SK-N-SH (cell line): ENCODE measurements at regions not wholly inside any gene's neighbourhood (a gene's known extent, or its start where the extent isn't known, plus 50 kb on each side); places are given as distances from the start of the nearest gene placed in this dataset.

Experiments
- CTCF ChIA-PET: fragments of 300-600, 350-600 bp; formaldehyde crosslinking; extraction: SDS; loops from one replicate; lab custom pipeline; 2021; lab: Yijun Ruan, JAX
- POLR2A ChIA-PET: fragments of 350-600 bp; sonication (Branson Sonifier 250); formaldehyde crosslinking; extraction: SDS; loops from one replicate; lab custom pipeline; 2020; ENCODE audit warnings: antibody characterized with exemption, inconsistent platforms; lab: Yijun Ruan, JAX
- DNase-seq: peaks from one replicate; pipeline ENCODE4 v3.0.0; 2012
- H2AFZ ChIP-seq: fragments of 200-600 bp; sonication (generic); 2 replicates; pipeline ENCODE4 v1.8.1; 2016; ENCODE audit warnings: antibody characterized with exemption, mild to moderate bottlenecking, low read depth
- H3F3A ChIP-seq: fragments of 200-600 bp; sonication (generic); replicated peaks from 2 replicates; pipeline ENCODE3; 2016; ENCODE audit warnings: antibody characterized with exemption, mild to moderate bottlenecking; ENCODE audit not compliant: insufficient read depth
- H3K27ac ChIP-seq, 2 experiments: fragments of 200-500 bp in 1 of 2; fragments of 200-600 bp in 1 of 2; sonication (Bioruptor generic) in 1 of 2; sonication (generic), shearing (Covaris generic) in 1 of 2; 2 replicates each; pipeline versions ENCODE4 v1.5.1 to v1.6.1; 2014 to 2016; ENCODE audit warnings: low read depth in 2 of 2, inconsistent platforms in 1 of 2, low read length in 1 of 2, mild to moderate bottlenecking in 1 of 2, mixed read lengths in 1 of 2
- H3K27me3 ChIP-seq: fragments of 200-600 bp; sonication (generic), shearing (Covaris generic); 2 replicates; pipeline ENCODE4 v1.6.1; 2016; ENCODE audit warnings: mixed run types; ENCODE audit not compliant: insufficient read depth
- H3K36me3 ChIP-seq, 2 experiments: fragments of 200-500 bp in 1 of 2; fragments of 200-600 bp in 1 of 2; sonication (Bioruptor generic) in 1 of 2; sonication (generic) in 1 of 2; replicated peaks in 1 of 2; 2 replicates each; pipeline versions ENCODE3 to v1.5.1; 2014 to 2016; ENCODE audit warnings: low read length in 1 of 2, mild to moderate bottlenecking in 1 of 2; ENCODE audit not compliant: insufficient read depth in 2 of 2, control insufficient read depth in 1 of 2
- H3K4me1 ChIP-seq, 2 experiments: fragments of 200-500 bp in 1 of 2; fragments of 200-600 bp in 1 of 2; sonication (Bioruptor generic) in 1 of 2; sonication (generic), shearing (Covaris generic) in 1 of 2; 2 replicates each; pipeline versions ENCODE4 v1.5.1 to v1.6.1; 2014 to 2016; ENCODE audit warnings: low read depth in 1 of 2, low read length in 1 of 2, mixed run types in 1 of 2; ENCODE audit not compliant: insufficient read depth in 2 of 2, control insufficient read depth in 1 of 2
- H3K4me2 ChIP-seq: fragments of 200-600 bp; sonication (generic), shearing (Covaris generic); 2 replicates; pipeline ENCODE4 v1.6.1; 2017; ENCODE audit warnings: mixed run types
- H3K4me3 ChIP-seq, 2 experiments: fragments of 200-500 bp in 1 of 2; fragments of 200-600 bp in 1 of 2; sonication (Bioruptor generic) in 1 of 2; sonication (generic), shearing (Covaris generic) in 1 of 2; 2 replicates each; pipeline versions ENCODE4 v1.5.1 to v1.8.1; 2014 to 2016; ENCODE audit warnings: low read depth in 2 of 2, inconsistent platforms in 1 of 2, low read length in 1 of 2, mild to moderate bottlenecking in 1 of 2, mixed read lengths in 1 of 2, moderate library complexity in 1 of 2
- H3K79me2 ChIP-seq: fragments of 200-600 bp; sonication (generic); 2 replicates; pipeline ENCODE4 v1.8.1; 2017; ENCODE audit warnings: mild to moderate bottlenecking; ENCODE audit not compliant: insufficient read depth
- H3K9ac ChIP-seq: fragments of 200-600 bp; sonication (generic); 2 replicates; pipeline ENCODE4 v1.6.1; 2017; ENCODE audit warnings: mixed run types
- H3K9me2 ChIP-seq: fragments of 200-600 bp; sonication (generic); 2 replicates; pipeline ENCODE4 v1.6.1; 2017; ENCODE audit warnings: mixed run types
- H3K9me3 ChIP-seq: fragments of 200-600 bp; sonication (generic); 2 replicates; pipeline ENCODE4 v1.6.1; 2017; ENCODE audit warnings: mixed run types, mild to moderate bottlenecking, moderate library complexity
- H4K20me1 ChIP-seq: fragments of 200-600 bp; sonication (generic); 2 replicates; pipeline ENCODE4 v1.6.1; 2017; ENCODE audit warnings: mild to moderate bottlenecking, mixed run types; ENCODE audit not compliant: insufficient read depth
- CHD2 ChIP-seq: fragments of 150-350 bp; IDR thresholded peaks from 2 replicates; pipeline ENCODE4 v1.6.1; 2018; ENCODE audit warnings: low read length; ENCODE audit not compliant: partially characterized antibody
- CTCF ChIP-seq: fragments of 200-600 bp; sonication (generic); IDR thresholded peaks from 2 replicates; pipeline ENCODE4 v1.6.1; 2017; ENCODE audit warnings: antibody characterized with exemption, mild to moderate bottlenecking, moderate library complexity
- ELF1 ChIP-seq: IDR thresholded peaks from 2 replicates; pipeline ENCODE4 v1.4.0; 2012
- FOXJ3 ChIP-seq: sonication (generic); formaldehyde crosslinking; IDR thresholded peaks from 2 replicates; pipeline ENCODE4 v1.5.1; 2020; ENCODE audit warnings: mild to moderate bottlenecking, missing genetic modification reagents
- FOXM1 ChIP-seq: IDR thresholded peaks from 2 replicates; pipeline ENCODE4 v1.4.0; 2012; ENCODE audit warnings: low read depth, mild to moderate bottlenecking
- IRF3 ChIP-seq: fragments of 150-350 bp; IDR thresholded peaks from 2 replicates; pipeline ENCODE4 v1.6.1; 2016; ENCODE audit warnings: mild to moderate bottlenecking, low read depth, low read length
- PBX3 ChIP-seq: IDR thresholded peaks from 2 replicates; pipeline ENCODE4; 2012
- POLR2AphosphoS5 ChIP-seq: IDR thresholded peaks from 2 replicates; pipeline ENCODE4 v1.6.1; 2012; ENCODE audit warnings: low read depth, low read length
- RAD21 ChIP-seq: IDR thresholded peaks from 2 replicates; pipeline ENCODE4 v1.6.1; 2012; ENCODE audit warnings: mild to moderate bottlenecking, low read length
- RXRA ChIP-seq: IDR thresholded peaks from 2 replicates; pipeline ENCODE4 v1.4.0; 2012; ENCODE audit warnings: low read depth, mild to moderate bottlenecking, borderline replicate concordance
- TAF1 ChIP-seq: IDR thresholded peaks from 2 replicates; pipeline ENCODE4 v1.6.1; 2012; ENCODE audit warnings: low read depth, mild to moderate bottlenecking, low read length, moderate library complexity, borderline replicate concordance
- TCF12 ChIP-seq: IDR thresholded peaks from 2 replicates; pipeline ENCODE4 v1.4.0; 2012
- TEAD4 ChIP-seq: IDR thresholded peaks from 2 replicates; pipeline ENCODE4 v1.4.0; 2012; ENCODE audit warnings: mild to moderate bottlenecking, borderline replicate concordance; ENCODE audit not compliant: insufficient read depth
- USF1 ChIP-seq: IDR thresholded peaks from 2 replicates; pipeline ENCODE4 v1.4.0; 2012; ENCODE audit warnings: low read depth, borderline replicate concordance
- USF2 ChIP-seq: fragments of 150-350 bp; IDR thresholded peaks from 2 replicates; pipeline ENCODE4 v1.6.1; 2017; ENCODE audit warnings: antibody characterized with exemption, low read length, low read depth, borderline replicate concordance
- ZBTB33 ChIP-seq: IDR thresholded peaks from 2 replicates; pipeline ENCODE4 v1.4.0; 2012; ENCODE audit warnings: low read depth, borderline replicate concordance
- WGBS: methylation state at CpG from one replicate; pipeline ENCODE4 v1.1.6; 2017; ENCODE audit warnings: low lambda C conversion rate; 5-methylcytosine and 5-hydroxymethylcytosine counted together

- Histone ChIP-seq H3K27ac (no peak overlapping the region), H3F3A (no peaks in the 10 kb centered on the region), H3K9ac (no peak overlapping the region), H2AFZ (no peak overlapping the region), H3K79me2 (no peaks in the 10 kb centered on the region), H3K4me3 (no peak overlapping the region), H3K4me1 (no peaks in the 10 kb centered on the region), H3K9me3 (no peaks in the 10 kb centered on the region), H3K27me3 (no peaks in the 10 kb centered on the region), H3K36me3 (no peaks in the 10 kb centered on the region), H3K9me2 (no peaks in the 10 kb centered on the region), H4K20me1 (no peaks in the 10 kb centered on the region), H3K4me2 (no peak overlapping the region)
- no peak for DNase-seq
- CTCF ChIA-PET = no interaction called here
- no peak for TF ChIP-seq ELF1
- no peak for TF ChIP-seq USF1
- no peak for TF ChIP-seq POLR2AphosphoS5
- TF ChIP-seq IRF3 = no peak
- TF ChIP-seq CTCF = no peak
- TF ChIP-seq TEAD4 = no peak
- no peak for TF ChIP-seq ZBTB33
- no peak for TF ChIP-seq CHD2
- POLR2A ChIA-PET = no interaction called here
These were observed 1616.0 kb downstream of the KHDRBS2 start for GRCh38 chr6:60670036-60670435.

- ChIA-PET CTCF (no interaction called here), POLR2A (no interaction called here)
- Histone ChIP-seq H3K9me2 (no peaks in the 10 kb centered on the region), H3K79me2 (no peaks in the 10 kb centered on the region), H3K4me2 (no peak overlapping the region), H3K36me3 (no peaks in the 10 kb centered on the region), H3K27me3 (no peaks in the 10 kb centered on the region), H3K4me3 (no peak overlapping the region), H3K27ac (no peak overlapping the region), H4K20me1 (no peaks in the 10 kb centered on the region), H3F3A (no peaks in the 10 kb centered on the region), H3K9me3 (no peaks in the 10 kb centered on the region), H2AFZ (no peak overlapping the region), H3K9ac (no peak overlapping the region), H3K4me1 (no peaks in the 10 kb centered on the region)
- WGBS = 0% methylated on average over 1 of the region's 1 CpG
- TF ChIP-seq POLR2AphosphoS5 (no peak), RXRA (no peak), PBX3 (no peak), FOXJ3 (CRISPR knock-in tag) (no peak), RAD21 (no peak), TAF1 (no peak), TCF12 (no peak), FOXM1 (no peak), ELF1 (no peak), IRF3 (no peak), TEAD4 (no peak), USF2 (no peak)
- no peak for DNase-seq
These were observed 1617.6 kb downstream of the KHDRBS2 start for GRCh38 chr6:60668428-60668827.
